ENCODE measurements at regions not wholly inside any gene's neighbourhood (a gene's known extent, or its start where the extent isn't known, plus 50 kb on each side); places are given as distances from the start of the nearest gene placed in this dataset.
A peak's percentile ranks its signal among the peaks of the same experiment; 100 is the strongest.

DNA sequence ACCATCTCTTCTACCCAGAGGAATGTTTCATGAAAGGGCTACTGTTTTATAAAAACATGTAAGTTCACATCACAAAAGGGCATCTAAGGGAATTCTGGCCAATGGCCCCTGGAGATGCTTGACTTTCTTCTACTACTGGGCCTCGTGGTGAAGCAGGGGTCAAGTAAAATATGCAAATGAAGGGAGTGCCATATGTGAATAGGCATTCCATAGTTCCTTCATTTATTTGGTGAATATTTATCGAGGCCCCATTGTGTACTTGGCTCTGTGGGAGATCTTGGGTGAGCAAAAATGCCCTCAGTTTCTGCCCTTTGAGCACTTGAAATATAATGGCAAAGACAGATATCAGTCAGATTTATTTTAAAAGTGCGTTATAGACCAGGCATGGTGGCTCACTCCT lies 101.3 kb upstream of the CACNA2D3 start:
- no peak for DNase-seq (ENCODE audit: low spot score)

DNA sequence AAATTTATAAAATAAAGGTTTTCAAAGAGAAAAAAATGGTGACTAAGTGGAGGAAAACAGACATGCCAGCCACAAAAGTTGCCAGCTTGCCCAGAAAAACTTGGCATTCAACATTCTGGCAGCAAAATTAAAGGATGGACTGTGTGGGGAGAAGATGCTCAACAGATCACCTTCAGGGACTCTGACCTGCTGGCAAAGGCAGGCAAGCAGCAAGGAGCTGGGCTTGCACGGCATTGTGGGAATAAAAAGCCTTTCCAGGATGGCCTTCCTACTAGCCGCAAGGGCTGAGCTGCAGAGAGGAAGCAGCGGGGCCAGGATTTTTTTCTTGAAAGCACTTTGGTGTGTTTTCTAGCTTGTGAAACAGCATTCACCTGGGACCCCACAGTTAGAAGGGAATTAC lies 101.9 kb upstream of the CACNA2D3 start:
- no peak for DNase-seq (ENCODE audit: low spot score)

DNA sequence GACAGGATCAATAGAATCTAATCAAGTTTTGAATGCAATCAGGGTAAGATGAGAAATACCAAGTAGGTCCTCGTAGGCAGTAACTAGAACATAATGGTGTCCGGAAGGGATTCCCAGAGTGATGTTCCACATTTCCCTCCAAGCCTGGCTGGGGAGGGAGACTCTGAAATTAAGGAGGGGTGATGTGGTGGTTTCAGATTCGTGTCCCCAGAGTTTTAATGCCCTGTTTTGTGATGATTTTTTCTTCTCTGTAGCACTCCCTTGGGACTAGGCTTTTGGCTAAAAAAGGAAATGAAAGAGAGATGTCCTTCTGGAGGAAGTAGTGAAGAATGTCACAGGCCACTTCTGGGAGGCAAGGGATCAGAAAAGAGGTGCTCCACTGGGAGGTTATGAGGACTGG lies 108.3 kb upstream of the CACNA2D3 start:
- DNase-seq (ENCODE audit: low spot score): no peak

DNA sequence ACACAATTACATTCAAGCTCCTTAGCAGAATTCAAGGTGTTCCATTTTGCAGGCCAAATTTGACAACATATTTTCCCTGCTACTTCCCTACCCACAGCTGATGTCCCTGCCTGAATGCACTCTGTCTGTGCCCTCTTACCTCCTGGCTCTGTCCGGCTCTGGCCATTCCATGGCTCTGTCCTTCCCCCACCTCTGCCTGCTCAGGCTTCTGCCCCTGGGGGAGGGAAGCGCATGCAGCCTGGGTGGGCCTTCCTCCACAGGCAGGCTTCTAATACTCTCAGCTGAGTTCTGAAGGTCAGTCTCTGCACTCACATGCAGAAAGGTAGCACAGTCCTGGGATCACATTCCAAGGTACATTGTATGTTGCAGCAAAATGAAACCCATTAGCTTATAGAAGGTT lies 113.6 kb upstream of the CACNA2D3 start:
- no peak for DNase-seq (ENCODE audit: low spot score)

DNA sequence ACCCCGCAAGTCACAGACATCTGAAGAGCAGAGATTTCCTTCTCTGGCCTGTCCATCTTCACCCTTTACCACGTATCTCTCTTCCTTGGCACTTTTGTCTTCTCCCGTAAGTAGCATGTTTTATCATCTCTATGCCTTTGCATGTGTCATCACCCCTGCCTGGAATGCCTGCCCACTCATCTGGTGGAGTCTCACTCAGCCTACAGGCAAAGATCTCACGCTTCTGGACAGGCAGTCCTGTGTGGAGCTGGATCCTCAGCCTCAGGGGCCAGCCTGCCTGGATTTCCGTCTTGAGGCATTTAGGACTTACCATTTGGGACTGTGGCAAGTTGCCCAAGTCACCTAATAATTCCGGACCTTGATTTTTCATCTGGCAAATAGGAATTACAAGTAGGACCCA lies 114.3 kb upstream of the CACNA2D3 start:
- DNase-seq (ENCODE audit: low spot score): no peak

DNA sequence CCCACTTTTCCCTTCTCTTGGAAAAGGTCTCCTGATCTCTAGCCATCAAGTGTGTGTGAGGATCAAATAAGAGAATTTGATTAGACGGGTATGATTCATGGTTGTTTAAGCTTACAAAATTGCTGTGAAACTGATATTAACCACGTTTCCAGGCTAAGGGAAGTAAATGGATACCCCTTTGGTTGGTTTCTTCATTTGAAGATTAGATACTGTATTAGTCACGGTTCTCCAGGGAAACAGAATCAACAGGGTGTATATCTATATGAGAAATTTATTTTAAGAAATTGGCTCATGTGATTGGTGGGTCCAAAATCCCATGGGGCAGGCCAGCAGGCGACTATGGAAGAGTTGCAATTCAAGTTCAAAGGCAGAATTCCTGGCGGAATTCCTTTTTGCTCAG lies 112.7 kb upstream of the SELENOK start:
- DNase-seq (ENCODE audit: low spot score): no peak

DNA sequence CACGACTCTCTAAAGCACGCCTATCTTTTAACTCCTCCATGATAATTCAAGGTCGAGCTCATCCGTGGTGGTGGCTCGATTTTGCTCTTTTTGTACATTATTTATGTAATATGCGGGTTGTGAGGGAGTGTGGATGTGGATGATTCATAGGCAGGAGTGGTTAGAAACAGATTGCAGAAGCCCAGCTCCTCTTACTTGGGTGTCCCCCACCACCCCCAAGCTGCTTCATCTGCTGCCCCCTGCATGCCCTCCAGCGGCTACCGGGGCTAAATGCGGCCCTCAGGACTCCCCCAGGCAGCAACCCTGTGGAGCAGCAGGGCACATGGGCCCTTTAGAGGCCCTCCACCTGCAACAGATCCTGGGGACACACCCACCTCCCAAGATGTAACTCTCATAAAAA lies 111.5 kb upstream of the SELENOK start:
- no peak for DNase-seq (ENCODE audit: low spot score)

DNA sequence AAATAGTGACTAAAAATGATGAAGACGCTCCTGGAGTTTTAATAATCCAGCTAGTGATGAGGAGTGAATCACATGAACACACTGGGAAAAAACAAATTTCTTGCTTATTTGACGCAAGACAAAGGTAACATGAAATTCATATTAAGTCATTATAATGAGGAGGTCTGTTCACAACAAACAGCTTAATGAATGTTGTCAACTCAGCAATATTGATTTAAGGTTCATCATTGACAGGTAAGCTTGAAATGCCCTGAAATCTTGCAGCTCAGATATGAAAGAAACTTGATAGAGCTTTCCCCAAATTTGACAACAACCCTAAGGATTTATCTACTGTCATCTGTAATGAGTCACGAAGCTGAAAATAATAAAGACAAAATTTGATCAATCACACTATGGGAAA lies 108.1 kb upstream of the SELENOK start:
- no peak for DNase-seq (ENCODE audit: low spot score)

DNA sequence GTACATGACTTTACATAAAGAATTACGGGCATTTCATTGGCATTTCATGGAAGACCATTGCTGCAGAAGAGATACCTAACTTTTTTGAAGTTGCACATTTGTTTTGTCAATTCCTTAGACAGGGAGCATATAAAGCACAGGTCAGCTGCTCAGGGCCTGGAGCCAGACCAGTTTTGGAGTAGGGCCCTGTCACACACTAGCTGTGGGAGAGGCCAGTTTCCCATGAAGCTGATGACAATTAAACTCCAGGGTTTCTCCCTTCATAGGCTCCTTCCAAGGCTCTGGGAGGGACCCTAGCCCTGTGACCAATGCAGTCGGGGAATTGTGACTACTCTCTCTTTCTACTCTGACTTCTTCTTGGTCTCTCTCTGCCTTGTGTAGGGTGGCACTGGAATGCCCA lies 107.3 kb upstream of the SELENOK start:
- no peak for DNase-seq (ENCODE audit: low spot score)

DNA sequence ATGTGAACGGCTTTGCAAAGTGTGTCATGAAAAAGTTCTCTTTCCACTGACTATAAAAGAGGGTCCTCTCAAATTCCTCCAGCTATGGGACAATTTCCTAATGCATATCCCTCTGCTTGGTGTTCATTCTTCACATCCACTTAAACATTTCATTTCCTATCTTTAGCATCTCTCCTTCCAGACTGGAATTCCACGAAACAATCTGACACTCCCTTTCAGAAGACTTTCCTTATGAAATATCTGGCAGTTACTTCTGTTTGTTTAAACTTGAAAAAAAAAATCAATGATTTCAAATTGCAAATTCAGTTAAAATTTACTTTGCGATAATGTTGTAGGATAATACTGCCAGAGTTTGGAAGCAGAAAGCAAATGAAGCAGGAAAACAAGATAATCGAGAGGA lies 105.8 kb upstream of the SELENOK start:
- DNase-seq (ENCODE audit: low spot score): no peak

DNA sequence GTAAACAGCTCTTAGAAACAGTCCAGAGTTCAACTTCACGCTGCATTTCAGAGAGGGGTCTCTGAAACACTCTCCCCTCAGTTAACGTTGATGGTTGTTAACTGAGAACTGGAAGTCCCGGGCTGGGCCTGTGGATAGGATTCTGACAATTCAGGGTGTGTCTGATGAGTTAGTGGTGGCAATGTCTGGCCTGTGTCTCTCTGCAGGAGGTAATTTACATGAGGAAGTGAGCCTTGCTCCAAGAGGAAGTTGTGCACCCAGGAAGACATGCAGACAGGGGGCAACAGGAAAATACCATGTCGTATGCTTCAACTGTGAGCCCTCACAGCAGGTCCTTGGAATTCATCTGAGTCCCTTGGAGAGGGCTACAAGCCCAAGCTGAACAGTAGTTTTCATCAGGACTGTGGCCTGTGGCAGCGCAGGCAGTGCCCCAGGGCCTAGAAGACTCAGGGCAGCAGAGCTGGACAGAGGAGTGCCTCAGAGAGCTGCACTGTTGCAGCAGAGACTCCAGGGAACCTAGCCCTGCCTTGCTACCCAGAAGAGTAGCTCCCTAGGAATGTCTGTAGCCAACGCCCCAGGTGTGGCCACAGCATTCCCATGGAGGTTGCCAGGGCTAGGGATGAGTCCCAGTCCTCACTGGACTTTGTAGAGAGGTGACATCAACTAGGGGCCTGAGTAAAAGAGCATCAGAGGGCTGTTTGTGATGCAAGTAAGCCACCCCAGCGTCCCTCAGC lies 104.6 kb upstream of the SELENOK start:
- no peak for DNase-seq (ENCODE audit: low spot score)

DNA sequence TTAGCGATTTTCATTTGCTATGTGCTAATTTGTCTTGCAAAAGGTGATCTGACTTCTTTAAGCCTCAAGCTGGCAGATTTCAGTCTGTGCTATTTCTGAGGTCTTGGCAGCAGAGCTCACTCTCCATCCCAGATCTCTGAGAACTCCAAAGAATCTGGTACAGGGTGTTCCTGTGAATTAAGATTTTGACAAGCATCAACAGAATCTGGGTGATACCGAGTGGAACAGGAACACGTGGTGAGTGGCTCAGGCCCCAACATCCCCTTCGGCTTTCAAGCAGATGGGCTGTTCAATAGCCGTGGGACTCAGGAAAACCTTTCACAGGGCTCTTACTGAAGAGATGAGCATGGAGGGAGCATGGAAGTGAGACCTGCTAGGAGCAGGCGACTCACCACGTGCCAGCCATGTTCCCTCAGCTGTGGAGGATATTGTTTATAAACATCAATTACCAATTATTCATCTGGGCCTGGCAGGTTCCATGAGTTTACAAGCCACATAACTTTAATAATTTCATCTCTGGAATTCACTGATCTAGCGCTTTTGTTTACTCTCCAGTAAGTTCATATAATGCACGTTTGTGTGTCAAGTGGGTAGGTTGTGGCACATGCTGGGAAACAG lies 103.4 kb upstream of the SELENOK start:
- DNase-seq (ENCODE audit: low spot score): no peak

DNA sequence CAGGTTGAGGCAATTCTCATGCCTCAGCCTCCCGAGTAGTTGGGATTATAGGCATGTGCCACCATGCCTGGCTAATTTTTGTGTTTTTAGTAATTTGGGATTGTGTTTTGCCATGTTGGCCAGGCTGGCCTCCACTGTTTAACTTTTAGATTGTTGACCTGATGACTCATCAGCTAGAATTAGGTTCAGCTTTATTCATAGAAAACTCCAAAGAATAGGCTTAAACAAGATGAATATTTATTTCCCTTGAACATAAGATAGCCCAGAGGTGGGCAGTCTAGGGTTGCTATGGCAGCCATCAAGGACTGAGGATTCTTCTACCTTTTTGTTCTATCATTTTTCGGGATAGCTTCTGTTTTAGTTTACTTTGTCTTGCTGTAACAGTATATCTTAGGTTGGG lies 99.6 kb upstream of the SELENOK start:
- no peak for DNase-seq (ENCODE audit: low spot score)

DNA sequence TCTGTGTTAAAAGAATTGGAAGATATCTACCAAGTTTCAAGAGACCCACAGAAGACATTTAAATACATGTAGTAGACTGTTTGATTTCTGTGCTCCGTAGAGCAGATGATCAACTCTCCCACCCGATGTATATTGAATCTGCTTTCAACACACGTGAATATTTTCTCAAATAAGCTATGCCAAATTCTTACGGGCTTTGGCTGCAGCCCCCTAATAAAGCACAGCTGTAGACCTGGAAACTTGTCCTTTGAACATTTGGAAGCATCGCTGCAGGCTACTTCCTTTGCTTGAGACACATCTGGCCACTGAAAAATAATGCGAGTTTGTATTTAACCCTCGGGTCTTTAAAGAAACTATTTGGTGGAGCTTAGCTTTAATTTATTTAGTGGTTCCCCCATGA lies 98.3 kb upstream of the SELENOK start:
- no peak for DNase-seq (ENCODE audit: low spot score)

DNA sequence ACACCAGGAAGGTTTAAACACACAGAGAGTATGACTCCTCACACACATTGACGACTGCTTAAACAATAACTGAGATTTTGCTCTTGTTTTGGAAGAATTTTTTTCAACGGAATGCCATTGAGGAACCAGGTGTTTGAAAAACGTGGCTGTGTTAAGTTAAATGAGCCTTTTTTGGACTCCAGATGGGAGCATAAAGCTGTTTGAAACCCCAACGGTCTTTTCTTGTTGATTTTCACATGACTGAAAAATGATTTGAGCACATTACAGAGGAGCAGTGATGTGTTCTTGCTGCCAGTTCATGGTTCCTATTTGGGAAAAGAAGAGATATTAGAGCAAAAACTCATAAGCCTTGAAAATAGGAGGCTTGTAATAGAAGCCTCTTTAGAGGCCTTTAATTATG lies 97.8 kb upstream of the SELENOK start:
- no peak for DNase-seq (ENCODE audit: low spot score)

DNA sequence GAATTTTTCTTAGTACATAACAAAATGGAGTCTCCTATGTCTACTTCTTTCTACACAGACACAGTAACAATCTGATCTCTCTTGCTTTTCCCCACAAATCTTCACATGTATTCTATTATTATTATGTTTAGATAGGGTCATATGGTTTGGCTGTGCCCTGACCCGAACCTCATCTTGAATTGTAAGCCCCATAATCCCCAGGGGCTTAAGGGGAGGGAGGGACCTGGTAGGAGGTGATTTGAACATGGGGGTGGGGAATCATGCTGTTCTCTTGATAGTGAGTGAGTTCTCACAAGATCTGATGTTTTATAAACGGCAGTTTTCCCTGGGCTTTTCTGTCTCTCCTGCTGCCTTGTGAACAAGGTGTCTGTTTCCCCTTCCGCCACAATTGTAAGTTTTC lies 86.7 kb upstream of the SELENOK start:
- DNase-seq (ENCODE audit: low spot score): no peak

DNA sequence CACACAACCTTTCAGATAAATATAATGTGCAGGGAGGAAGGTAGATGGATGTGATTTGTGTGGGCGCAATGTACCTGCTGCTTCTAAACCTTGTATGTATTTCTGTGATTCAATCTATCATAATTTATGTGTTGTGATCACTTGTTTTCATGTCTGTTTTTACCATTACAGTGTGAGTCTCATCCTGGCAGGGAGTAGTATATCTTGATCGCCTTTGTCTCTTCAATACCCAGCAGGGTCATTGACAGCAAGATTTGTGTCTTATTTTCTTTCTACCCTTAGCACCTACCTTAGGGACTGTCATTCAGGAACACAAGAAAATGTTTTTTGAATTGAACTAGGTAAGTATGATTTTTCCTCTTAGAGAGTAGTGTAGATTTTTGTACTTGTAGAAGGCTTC lies 83.7 kb upstream of the SELENOK start:
- no peak for DNase-seq (ENCODE audit: low spot score)

DNA sequence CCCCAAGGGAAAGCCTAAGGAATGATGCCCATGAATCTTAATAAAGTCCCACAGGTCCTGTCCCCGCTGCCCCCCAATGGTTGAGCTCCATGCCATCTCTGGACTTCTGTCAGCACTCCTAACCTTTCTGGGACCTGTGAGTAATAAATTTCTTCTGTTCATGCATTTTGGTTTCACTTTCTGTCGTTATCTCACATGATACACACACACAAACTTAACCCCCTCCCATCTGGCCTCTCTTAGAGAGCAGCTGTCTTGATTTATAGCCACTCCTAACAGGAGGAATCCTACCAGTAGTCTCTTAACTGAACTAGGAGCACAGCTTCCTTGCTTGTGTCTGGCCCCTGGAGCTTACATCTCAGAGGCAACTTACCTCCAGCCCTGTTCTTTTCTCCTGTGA lies 82.7 kb upstream of the SELENOK start:
- DNase-seq (ENCODE audit: low spot score): peak; percentile 7

DNA sequence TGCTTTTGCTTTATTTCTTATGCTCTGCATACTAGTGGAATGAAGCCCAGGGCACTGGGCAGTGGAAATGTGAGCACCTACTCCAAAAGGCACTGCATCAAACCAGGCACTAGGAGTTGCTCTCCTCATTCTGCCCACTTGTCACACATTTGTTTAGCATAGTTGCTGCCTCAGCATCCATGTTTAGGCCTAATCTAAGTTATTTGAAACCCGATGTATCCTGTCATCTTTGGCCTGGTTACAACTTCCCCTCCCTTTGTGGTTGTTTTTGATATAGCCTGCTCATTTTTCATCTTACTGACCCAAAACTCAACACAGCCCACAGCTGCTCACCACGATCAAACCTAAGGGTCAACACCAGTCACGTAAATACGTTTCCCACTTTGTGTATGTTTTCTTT lies 82.2 kb upstream of the SELENOK start:
- no peak for DNase-seq (ENCODE audit: low spot score)

DNA sequence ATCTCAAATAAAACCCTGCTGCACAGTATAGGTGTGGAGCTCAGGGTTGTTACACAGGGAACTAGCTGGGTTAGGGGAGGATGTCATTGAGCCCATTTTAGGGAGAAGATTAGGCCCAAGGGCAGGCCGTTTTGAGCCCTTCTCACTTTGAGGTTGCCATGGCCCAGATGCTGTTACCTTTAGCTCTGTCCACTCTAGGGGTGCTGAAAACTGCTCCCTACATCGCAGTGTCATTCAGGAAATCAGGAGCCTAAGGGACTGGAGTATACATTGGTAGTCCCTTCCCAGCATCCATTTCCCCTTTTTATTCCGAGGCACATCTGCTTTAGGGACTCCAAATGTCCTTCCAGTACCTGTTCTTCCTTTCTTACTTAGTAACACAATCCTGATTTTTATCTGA lies 79.0 kb upstream of the SELENOK start:
- DNase-seq (ENCODE audit: low spot score): no peak

DNA sequence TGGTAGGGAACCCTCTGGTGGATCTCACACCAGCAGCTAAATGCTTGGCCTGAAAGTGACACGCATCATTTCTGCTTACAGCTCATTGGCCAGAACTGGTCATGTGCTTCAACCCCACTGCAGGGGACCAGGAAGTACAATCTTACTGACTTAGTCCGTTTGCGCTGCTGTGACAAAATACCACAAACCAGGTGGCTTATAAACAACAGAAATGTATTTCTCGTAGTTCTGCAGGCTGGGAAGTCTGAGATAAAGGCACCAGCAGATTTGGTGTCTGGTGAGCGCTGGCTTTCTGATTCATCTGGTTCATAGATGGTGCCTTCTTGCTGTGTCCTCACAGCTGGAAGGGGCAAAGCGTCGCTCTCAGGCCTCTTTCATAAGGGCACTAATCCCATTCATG lies 77.4 kb upstream of the SELENOK start:
- DNase-seq (ENCODE audit: low spot score): no peak

DNA sequence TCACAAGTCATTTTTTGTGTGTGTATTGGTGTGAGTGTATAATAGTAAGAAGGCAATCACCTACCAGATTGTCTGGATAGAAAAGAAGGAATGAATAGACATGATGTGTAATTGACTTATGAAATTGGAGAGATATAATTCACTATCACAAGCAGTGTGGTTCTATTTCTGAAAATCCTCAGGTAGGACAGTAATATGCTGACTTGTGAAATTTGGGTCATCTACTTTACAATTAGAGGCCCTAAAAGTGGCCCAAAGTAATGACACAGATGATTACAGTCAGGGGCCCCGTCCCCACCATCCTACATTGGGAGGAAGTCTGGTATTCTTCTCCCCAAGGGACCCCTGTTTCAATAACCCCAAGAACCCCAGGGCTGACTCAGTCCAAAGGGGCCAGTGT lies 73.6 kb upstream of the SELENOK start:
- DNase-seq (ENCODE audit: low spot score): no peak

DNA sequence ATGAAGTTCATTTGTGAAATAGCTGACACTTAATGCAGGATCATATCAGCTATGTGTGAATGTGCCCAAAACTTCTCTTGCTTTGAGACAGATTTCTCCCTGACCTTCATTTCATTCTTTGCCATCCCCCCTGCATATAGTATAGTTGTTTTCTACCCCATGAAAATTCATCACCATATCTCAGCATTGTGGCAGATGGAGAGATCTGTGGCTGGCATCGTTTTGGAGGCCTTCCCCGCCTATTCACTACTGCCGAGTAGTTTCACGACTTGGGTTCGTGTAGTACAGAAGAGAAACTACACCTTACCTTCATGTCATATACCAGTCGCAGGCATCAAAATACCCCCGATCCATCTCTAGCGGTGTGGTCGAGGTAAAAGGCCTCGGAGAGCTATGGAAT lies 66.2 kb upstream of the SELENOK start:
- no peak for DNase-seq (ENCODE audit: low spot score)

DNA sequence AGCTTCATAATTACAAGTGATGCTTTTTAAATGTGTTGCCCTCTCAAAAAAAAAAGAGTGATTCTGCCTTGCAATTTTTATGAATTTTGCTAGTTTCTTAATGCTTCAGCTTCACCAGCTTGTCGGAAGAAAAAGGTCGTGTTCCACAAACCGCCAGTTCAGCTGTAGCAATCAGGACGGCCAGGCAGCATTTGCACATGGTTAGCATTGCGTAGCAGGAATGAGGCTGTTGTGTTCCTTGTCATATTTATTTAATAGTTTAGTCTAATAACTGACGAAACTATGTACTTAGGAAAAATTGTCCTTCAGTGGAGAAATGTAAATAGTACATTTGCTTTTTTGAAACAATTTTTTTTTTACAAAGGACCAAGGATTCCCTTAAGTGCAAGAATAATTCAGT lies 64.9 kb upstream of the SELENOK start:
- DNase-seq (ENCODE audit: low spot score): no peak
